Liver (tissue), 3 donors: ENCODE measurements at regions not wholly inside any gene's neighbourhood (a gene's known extent, or its start where the extent isn't known, plus 50 kb on each side); places are given as distances from the start of the nearest gene placed in this dataset.

Experiments
- CTCF ChIP-seq: fragments of 150-350 bp; IDR thresholded peaks from 2 replicates; pipeline ENCODE4 v1.5.1; 2017; ENCODE audit warnings: improper control_type of control experiment, low read depth, low read length; ENCODE audit not compliant: missing input control
- GABPA ChIP-seq, 2 donors: IDR thresholded peaks in 1 of 2; conservative IDR thresholded peaks in 1 of 2; 2 replicates each; pipeline ENCODE4 v1.6.1; 2016; ENCODE audit warnings: antibody characterized with exemption in 2 of 2, mild to moderate bottlenecking in 1 of 2, moderate library complexity in 1 of 2
- HNF4A ChIP-seq, 2 donors: conservative IDR thresholded peaks; 2 replicates each; pipeline ENCODE4 v1.6.1; 2016; ENCODE audit warnings: antibody characterized with exemption in 2 of 2, mild to moderate bottlenecking in 2 of 2
- JUND ChIP-seq, 2 donors: IDR thresholded peaks; 2 replicates each; pipeline ENCODE4 v1.6.1; 2016; ENCODE audit warnings: antibody characterized with exemption in 2 of 2
- MAX ChIP-seq: IDR thresholded peaks from 2 replicates; pipeline ENCODE4 v1.6.1; 2016; ENCODE audit warnings: antibody characterized with exemption
- NR2F2 ChIP-seq: IDR thresholded peaks from 2 replicates; pipeline ENCODE4 v1.6.1; 2016; ENCODE audit warnings: antibody characterized with exemption
- RAD21 ChIP-seq, 2 donors: IDR thresholded peaks; 2 replicates each; pipeline ENCODE4 v1.6.1; 2016; ENCODE audit warnings: antibody characterized with exemption in 2 of 2, mild to moderate bottlenecking in 2 of 2
- RXRA ChIP-seq, 2 donors: IDR thresholded peaks; 2 replicates each; pipeline ENCODE4 v1.6.1; 2017 to 2018; ENCODE audit warnings: antibody characterized with exemption in 2 of 2, mild to moderate bottlenecking in 1 of 2
- TAF1 ChIP-seq: conservative IDR thresholded peaks from 2 replicates; pipeline ENCODE4 v1.6.1; 2016; ENCODE audit warnings: antibody characterized with exemption, mild to moderate bottlenecking
- TF ChIP-seq, protein P1 (sequence below): IDR thresholded peaks from 2 replicates; pipeline ENCODE4 v1.6.1; 2016; ENCODE audit warnings: antibody characterized with exemption, mild to moderate bottlenecking
- TF ChIP-seq, protein P2 (sequence below): IDR thresholded peaks from 2 replicates; pipeline ENCODE4 v1.6.1; 2016; ENCODE audit warnings: antibody characterized with exemption
- TF ChIP-seq, protein P3 (sequence below): IDR thresholded peaks from 2 replicates; pipeline ENCODE4 v1.6.1; 2016; ENCODE audit warnings: antibody characterized with exemption
- donor health status: healthy.
- donor health status: healthy.

GRCh38 chr14:27253966-27254365, 656.1 kb upstream of the NOVA1 start:
- TF ChIP-seq CTCF (no peak), MAX (no peak), TAF1 (no peak), HNF4A (conservative IDR thresholded peaks at IDR 0.05) (no peak), RAD21 (IDR thresholded peaks at IDR 0.05) (no peak), JUND (IDR thresholded peaks at IDR 0.05) (no peak), GABPA (IDR thresholded peaks at IDR 0.05 in 1 of 2, conservative IDR thresholded peaks at IDR 0.05 in 1 of 2) (no peak), NR2F2 (no peak), RXRA (IDR thresholded peaks at IDR 0.05) (no peak)
- TF ChIP-seq, protein P1, sequence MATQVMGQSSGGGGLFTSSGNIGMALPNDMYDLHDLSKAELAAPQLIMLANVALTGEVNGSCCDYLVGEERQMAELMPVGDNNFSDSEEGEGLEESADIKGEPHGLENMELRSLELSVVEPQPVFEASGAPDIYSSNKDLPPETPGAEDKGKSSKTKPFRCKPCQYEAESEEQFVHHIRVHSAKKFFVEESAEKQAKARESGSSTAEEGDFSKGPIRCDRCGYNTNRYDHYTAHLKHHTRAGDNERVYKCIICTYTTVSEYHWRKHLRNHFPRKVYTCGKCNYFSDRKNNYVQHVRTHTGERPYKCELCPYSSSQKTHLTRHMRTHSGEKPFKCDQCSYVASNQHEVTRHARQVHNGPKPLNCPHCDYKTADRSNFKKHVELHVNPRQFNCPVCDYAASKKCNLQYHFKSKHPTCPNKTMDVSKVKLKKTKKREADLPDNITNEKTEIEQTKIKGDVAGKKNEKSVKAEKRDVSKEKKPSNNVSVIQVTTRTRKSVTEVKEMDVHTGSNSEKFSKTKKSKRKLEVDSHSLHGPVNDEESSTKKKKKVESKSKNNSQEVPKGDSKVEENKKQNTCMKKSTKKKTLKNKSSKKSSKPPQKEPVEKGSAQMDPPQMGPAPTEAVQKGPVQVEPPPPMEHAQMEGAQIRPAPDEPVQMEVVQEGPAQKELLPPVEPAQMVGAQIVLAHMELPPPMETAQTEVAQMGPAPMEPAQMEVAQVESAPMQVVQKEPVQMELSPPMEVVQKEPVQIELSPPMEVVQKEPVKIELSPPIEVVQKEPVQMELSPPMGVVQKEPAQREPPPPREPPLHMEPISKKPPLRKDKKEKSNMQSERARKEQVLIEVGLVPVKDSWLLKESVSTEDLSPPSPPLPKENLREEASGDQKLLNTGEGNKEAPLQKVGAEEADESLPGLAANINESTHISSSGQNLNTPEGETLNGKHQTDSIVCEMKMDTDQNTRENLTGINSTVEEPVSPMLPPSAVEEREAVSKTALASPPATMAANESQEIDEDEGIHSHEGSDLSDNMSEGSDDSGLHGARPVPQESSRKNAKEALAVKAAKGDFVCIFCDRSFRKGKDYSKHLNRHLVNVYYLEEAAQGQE = no peak
- TF ChIP-seq, protein P2, sequence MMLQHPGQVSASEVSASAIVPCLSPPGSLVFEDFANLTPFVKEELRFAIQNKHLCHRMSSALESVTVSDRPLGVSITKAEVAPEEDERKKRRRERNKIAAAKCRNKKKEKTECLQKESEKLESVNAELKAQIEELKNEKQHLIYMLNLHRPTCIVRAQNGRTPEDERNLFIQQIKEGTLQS = no peak
- TF ChIP-seq, protein P3, sequence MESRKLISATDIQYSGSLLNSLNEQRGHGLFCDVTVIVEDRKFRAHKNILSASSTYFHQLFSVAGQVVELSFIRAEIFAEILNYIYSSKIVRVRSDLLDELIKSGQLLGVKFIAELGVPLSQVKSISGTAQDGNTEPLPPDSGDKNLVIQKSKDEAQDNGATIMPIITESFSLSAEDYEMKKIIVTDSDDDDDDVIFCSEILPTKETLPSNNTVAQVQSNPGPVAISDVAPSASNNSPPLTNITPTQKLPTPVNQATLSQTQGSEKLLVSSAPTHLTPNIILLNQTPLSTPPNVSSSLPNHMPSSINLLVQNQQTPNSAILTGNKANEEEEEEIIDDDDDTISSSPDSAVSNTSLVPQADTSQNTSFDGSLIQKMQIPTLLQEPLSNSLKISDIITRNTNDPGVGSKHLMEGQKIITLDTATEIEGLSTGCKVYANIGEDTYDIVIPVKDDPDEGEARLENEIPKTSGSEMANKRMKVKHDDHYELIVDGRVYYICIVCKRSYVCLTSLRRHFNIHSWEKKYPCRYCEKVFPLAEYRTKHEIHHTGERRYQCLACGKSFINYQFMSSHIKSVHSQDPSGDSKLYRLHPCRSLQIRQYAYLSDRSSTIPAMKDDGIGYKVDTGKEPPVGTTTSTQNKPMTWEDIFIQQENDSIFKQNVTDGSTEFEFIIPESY = no peak
